Erythroblast (primary cell): ENCODE measurements at regions not wholly inside any gene's neighbourhood (a gene's known extent, or its start where the extent isn't known, plus 50 kb on each side); places are given as distances from the start of the nearest gene placed in this dataset.

Experiments
- DNase-seq, 2 experiments: peaks; one replicate each; lab custom pipeline; 2025; lab: John Stamatoyannopoulos, UW
- GATA1 ChIP-seq: IDR thresholded peaks from 2 replicates; pipeline ENCODE4 v1.6.1; 2011; ENCODE audit warnings: low read depth, mild to moderate bottlenecking, control low read depth, low read length, moderate library complexity
- POLR2A ChIP-seq: IDR thresholded peaks from 2 replicates; pipeline ENCODE4 v1.6.1; 2011; ENCODE audit warnings: mild to moderate bottlenecking, low read length

- TF ChIP-seq GATA1 (no peak), POLR2A (no peak)
Measured at GRCh38 chr2:14330884-14331283, 301.6 kb upstream of the LRATD1 start.

GRCh38 chr2:14336759-14337382, 295.6 kb upstream of the LRATD1 start:
- TF ChIP-seq GATA1 = no peak
- no peak for TF ChIP-seq POLR2A

More at GRCh38 chr2:14330884-14331283, 301.6 kb upstream of the LRATD1 start:
- no peak for DNase-seq

GRCh38 chr2:14340703-14341102, 291.8 kb upstream of the LRATD1 start:
- no peak for DNase-seq
- no peak for TF ChIP-seq POLR2A
- TF ChIP-seq GATA1 = no peak

More at GRCh38 chr2:14336759-14337382, 295.6 kb upstream of the LRATD1 start:
- DNase-seq = no peak

- TF ChIP-seq POLR2A = no peak
- no peak for TF ChIP-seq GATA1
- DNase-seq = no peak
Measured at GRCh38 chr2:14342313-14342712, 290.2 kb upstream of the LRATD1 start.

GRCh38 chr2:14344355-14344754, 288.2 kb upstream of the LRATD1 start:
- TF ChIP-seq GATA1 (no peak), POLR2A (no peak)
- no peak for DNase-seq

- no peak for DNase-seq
- TF ChIP-seq GATA1 (no peak), POLR2A (no peak)
Measured at GRCh38 chr2:14348247-14348646, 284.3 kb upstream of the LRATD1 start.

- no peak for DNase-seq
- no peak for TF ChIP-seq POLR2A
- no peak for TF ChIP-seq GATA1
Measured at GRCh38 chr2:14350856-14351255, 281.7 kb upstream of the LRATD1 start.

GRCh38 chr2:14352067-14352466, 280.4 kb upstream of the LRATD1 start:
- TF ChIP-seq GATA1 (no peak), POLR2A (no peak)
- no peak for DNase-seq

- no peak for DNase-seq
- TF ChIP-seq GATA1 (no peak), POLR2A (no peak)
Measured at GRCh38 chr2:14354231-14354630, 278.3 kb upstream of the LRATD1 start.

GRCh38 chr2:14355102-14355501, 277.4 kb upstream of the LRATD1 start:
- TF ChIP-seq POLR2A (no peak), GATA1 (no peak)
- DNase-seq = no peak

GRCh38 chr2:14358339-14358738, 274.2 kb upstream of the LRATD1 start:
- no peak for DNase-seq
- no peak for TF ChIP-seq POLR2A
- TF ChIP-seq GATA1 = no peak

GRCh38 chr2:14358774-14359173, 273.7 kb upstream of the LRATD1 start:
- no peak for DNase-seq
- TF ChIP-seq GATA1 = no peak
- TF ChIP-seq POLR2A = no peak

- TF ChIP-seq GATA1 (no peak), POLR2A (no peak)
- DNase-seq = no peak
Measured at GRCh38 chr2:14363137-14363536, 269.4 kb upstream of the LRATD1 start.

- DNase-seq = no peak
- no peak for TF ChIP-seq GATA1
- no peak for TF ChIP-seq POLR2A
Measured at GRCh38 chr2:14363976-14364375, 268.5 kb upstream of the LRATD1 start.

GRCh38 chr2:14364471-14364870, 268.0 kb upstream of the LRATD1 start:
- DNase-seq = no peak
- TF ChIP-seq POLR2A = no peak
- TF ChIP-seq GATA1 = no peak
